DND-41 (cell line): ENCODE measurements at regions not wholly inside any gene's neighbourhood (a gene's known extent, or its start where the extent isn't known, plus 50 kb on each side); places are given as distances from the start of the nearest gene placed in this dataset.

Experiments
- ATAC-seq: fragments of 200-7000 bp; cut with Tn5 transposase; 3 replicates; pipeline ENCODE4 v1.9.1; 2021; ENCODE audit warnings: low read depth; ENCODE audit not compliant: insufficient read depth
- DNase-seq: peaks from one replicate; pipeline ENCODE4 v3.0.0-alpha.2; 2020
- H2AFZ ChIP-seq: 2 replicates; pipeline ENCODE4 v1.6.0; 2012; ENCODE audit warnings: low read depth, low read length
- H3K27ac ChIP-seq: 2 replicates; pipeline ENCODE4 v1.5.1; 2012; ENCODE audit warnings: low read length, inconsistent platforms
- H3K27me3 ChIP-seq: fragments of 200-600 bp; sonication (generic); 2 replicates; pipeline ENCODE4 v1.6.0; 2012; ENCODE audit warnings: low read length, mild to moderate bottlenecking, inconsistent platforms; ENCODE audit not compliant: insufficient read depth, poor library complexity
- H3K36me3 ChIP-seq: 2 replicates; pipeline ENCODE4 v1.5.1; 2012; ENCODE audit warnings: low read length, inconsistent platforms; ENCODE audit not compliant: insufficient read depth
- H3K4me1 ChIP-seq: 2 replicates; pipeline ENCODE4 v1.5.1; 2012; ENCODE audit warnings: mild to moderate bottlenecking, low read length; ENCODE audit not compliant: insufficient read depth
- H3K4me2 ChIP-seq: 2 replicates; pipeline ENCODE4 v1.6.0; 2012; ENCODE audit warnings: mild to moderate bottlenecking, moderate library complexity, low read length, inconsistent platforms; ENCODE audit not compliant: insufficient read depth
- H3K4me3 ChIP-seq, 2 experiments: fragments of 200-600 bp in 1 of 2; shearing (Covaris generic) in 1 of 2; 2 replicates each; pipeline ENCODE4 v1.5.1; 2012 to 2016; ENCODE audit warnings: inconsistent platforms in 2 of 2, low read length in 2 of 2, mild to moderate bottlenecking in 2 of 2, low read depth in 1 of 2, moderate library complexity in 1 of 2
- H3K79me2 ChIP-seq: 2 replicates; pipeline ENCODE4 v1.6.0; 2012; ENCODE audit warnings: low read length, inconsistent platforms; ENCODE audit not compliant: insufficient read depth
- H3K9ac ChIP-seq: 2 replicates; pipeline ENCODE4 v1.6.0; 2012; ENCODE audit warnings: low read depth, mild to moderate bottlenecking, inconsistent platforms, low read length, moderate library complexity
- H3K9me3 ChIP-seq: 2 replicates; pipeline ENCODE4 v1.5.1; 2012; ENCODE audit warnings: low read length, moderate library complexity, mild to moderate bottlenecking, inconsistent platforms; ENCODE audit not compliant: insufficient read depth, severe bottlenecking
- H4K20me1 ChIP-seq: 2 replicates; pipeline ENCODE4 v1.6.0; 2012; ENCODE audit warnings: low read length; ENCODE audit not compliant: insufficient read depth
- EZH2 ChIP-seq: IDR thresholded peaks from 3 replicates; pipeline ENCODE4 v1.6.1; 2012; ENCODE audit warnings: borderline replicate concordance, low read depth, mild to moderate bottlenecking, moderate library complexity, low read length, inconsistent platforms; ENCODE audit not compliant: severe bottlenecking
- TF ChIP-seq, protein P1 (sequence below): IDR thresholded peaks from 2 replicates; pipeline ENCODE4 v1.5.1; 2012; ENCODE audit warnings: borderline replicate concordance, low read length, moderate library complexity, mild to moderate bottlenecking; ENCODE audit not compliant: poor library complexity, severe bottlenecking; ENCODE audit errors: extremely low read depth

DNA sequence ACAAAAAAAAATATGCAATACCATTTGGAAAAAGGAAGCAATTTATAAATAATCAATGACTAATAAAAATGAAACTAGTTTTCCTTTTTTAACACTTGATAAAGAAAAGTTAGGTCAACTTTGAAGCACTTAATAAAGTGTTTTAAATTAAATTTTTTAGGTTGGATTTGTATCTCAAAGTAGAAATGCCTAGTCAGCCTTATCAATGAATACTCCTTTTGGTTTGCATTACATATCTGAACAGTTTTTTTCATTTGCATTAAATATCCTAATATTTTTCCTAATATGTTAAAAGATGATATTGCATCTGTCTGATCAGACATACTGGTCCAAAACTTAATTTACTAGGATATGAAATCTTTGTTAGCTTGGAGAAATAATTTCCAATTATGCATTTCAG is 155.8 kb upstream of the ZFP42 start:
- TF ChIP-seq EZH2, result no peak
- TF ChIP-seq, protein P1, sequence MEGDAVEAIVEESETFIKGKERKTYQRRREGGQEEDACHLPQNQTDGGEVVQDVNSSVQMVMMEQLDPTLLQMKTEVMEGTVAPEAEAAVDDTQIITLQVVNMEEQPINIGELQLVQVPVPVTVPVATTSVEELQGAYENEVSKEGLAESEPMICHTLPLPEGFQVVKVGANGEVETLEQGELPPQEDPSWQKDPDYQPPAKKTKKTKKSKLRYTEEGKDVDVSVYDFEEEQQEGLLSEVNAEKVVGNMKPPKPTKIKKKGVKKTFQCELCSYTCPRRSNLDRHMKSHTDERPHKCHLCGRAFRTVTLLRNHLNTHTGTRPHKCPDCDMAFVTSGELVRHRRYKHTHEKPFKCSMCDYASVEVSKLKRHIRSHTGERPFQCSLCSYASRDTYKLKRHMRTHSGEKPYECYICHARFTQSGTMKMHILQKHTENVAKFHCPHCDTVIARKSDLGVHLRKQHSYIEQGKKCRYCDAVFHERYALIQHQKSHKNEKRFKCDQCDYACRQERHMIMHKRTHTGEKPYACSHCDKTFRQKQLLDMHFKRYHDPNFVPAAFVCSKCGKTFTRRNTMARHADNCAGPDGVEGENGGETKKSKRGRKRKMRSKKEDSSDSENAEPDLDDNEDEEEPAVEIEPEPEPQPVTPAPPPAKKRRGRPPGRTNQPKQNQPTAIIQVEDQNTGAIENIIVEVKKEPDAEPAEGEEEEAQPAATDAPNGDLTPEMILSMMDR, result no peak
- H3K4me1 ChIP-seq, result no peaks in the 10 kb centered on the region
- H3K36me3 ChIP-seq, result no peaks in the 10 kb centered on the region
- DNase-seq (no peak), ATAC-seq (no peak)
- no peaks in the 10 kb centered on the region for H3K27me3 ChIP-seq
- H3K79me2 ChIP-seq, result no peaks in the 10 kb centered on the region
- H3K27ac ChIP-seq, result no peak overlapping the region
- no peaks in the 10 kb centered on the region for H4K20me1 ChIP-seq
- H2AFZ ChIP-seq, result no peak overlapping the region
- H3K9ac ChIP-seq, result no peak overlapping the region
- no peak overlapping the region for H3K4me3 ChIP-seq
- no peak overlapping the region for H3K4me2 ChIP-seq
- peaks cover 5% of the 10 kb centered on the region for H3K9me3 ChIP-seq

DNA sequence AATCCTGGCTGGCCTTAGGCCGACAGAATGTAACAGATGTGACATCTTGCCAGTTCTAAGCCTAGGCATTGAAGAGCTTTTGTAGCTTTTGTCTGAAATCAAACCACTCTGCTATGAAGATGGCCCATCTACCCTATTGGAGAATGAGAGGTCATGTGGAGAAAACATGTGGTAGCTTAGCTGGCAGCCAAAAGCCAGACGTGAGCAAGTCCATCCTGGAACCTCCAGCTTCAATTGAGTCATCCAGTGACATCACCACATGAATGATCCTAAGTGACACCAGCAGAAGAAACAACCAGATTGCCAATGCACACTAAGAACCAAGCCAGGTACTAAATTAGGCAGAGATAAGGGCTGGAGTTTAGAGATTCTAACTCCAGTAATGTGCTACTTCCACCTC is 154.8 kb upstream of the ZFP42 start:
- Histone ChIP-seq H2AFZ (no peak overlapping the region), H3K4me3 (no peak overlapping the region), H3K79me2 (no peaks in the 10 kb centered on the region), H3K27ac (no peak overlapping the region), H3K4me1 (no peaks in the 10 kb centered on the region), H3K36me3 (no peaks in the 10 kb centered on the region), H4K20me1 (no peaks in the 10 kb centered on the region), H3K27me3 (no peaks in the 10 kb centered on the region), H3K4me2 (no peak overlapping the region), H3K9ac (no peak overlapping the region), H3K9me3 (peaks cover 5% of the 10 kb centered on the region)
- no peak for ATAC-seq
- TF ChIP-seq, protein P1, result no peak
- TF ChIP-seq EZH2, result no peak
- DNase-seq, result no peak

DNA sequence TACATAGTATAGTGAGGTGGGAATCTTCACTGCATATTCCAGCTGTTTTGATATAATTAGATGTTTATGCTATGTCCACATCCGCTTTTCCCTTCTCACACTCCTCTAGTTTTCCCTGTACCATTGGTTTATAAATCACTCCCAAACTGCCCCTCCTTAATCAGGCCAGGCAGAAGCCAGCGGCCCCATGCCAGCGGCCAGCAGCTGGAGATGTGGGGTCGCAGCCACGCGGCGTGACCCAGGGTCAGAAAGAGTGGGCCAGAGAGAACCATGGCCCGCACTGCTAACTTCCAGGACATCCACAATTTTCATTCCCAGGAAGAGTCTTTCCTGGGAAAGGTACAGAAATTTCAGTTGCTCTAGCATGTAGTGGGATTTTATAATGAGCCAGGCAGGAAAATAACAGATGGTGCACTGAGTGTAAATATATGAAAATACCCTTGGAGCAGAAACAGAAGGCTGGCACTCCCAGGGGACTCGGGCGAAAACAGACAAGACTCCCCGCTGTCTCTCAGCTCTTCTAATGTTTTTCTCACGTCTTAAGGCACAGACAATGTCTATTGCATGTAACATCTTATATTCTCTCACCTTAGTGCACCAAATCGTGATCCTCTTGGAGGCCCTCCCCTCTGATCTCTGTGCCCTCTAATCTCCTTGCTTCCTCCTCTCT is 145.9 kb upstream of the ZFP42 start:
- Histone ChIP-seq H3K9ac (no peak overlapping the region), H4K20me1 (no peaks in the 10 kb centered on the region), H2AFZ (no peak overlapping the region), H3K36me3 (no peaks in the 10 kb centered on the region), H3K79me2 (no peaks in the 10 kb centered on the region), H3K4me2 (no peak overlapping the region), H3K27me3 (no peaks in the 10 kb centered on the region), H3K4me1 (no peaks in the 10 kb centered on the region), H3K27ac (no peak overlapping the region), H3K4me3 (no peak overlapping the region), H3K9me3 (no peaks in the 10 kb centered on the region)
- no peak for TF ChIP-seq EZH2
- TF ChIP-seq, protein P1, result no peak
- no peak for ATAC-seq
- no peak for DNase-seq

DNA sequence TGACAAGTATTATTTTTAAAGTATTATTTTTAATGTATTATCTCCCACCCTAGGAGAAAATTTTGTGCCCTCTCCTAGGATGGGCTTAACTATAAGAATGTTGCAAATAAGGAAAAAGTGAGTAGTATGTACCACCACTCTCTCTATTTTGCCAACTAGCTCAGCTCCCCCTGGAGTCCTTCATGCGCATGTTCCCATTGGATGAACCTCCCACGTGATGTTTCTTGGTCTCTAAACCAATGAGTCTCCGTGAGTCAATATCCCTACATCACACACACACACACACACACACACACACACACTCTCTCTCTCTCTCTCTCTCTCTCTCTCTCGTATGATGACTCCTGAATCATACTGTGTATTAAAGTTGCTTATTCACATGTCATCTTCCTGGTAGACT is 129.7 kb upstream of the ZFP42 start:
- Histone ChIP-seq H3K27me3 (no peaks in the 10 kb centered on the region), H3K9me3 (peaks cover 4% of the 10 kb centered on the region), H3K79me2 (no peaks in the 10 kb centered on the region), H4K20me1 (no peaks in the 10 kb centered on the region), H3K4me1 (no peaks in the 10 kb centered on the region), H3K27ac (no peak overlapping the region), H3K4me3 (no peak overlapping the region), H3K9ac (no peak overlapping the region), H3K4me2 (no peak overlapping the region), H3K36me3 (no peaks in the 10 kb centered on the region), H2AFZ (no peak overlapping the region)
- TF ChIP-seq, protein P1, result no peak
- TF ChIP-seq EZH2, result no peak
- DNase-seq, result no peak
- no peak for ATAC-seq
